UCSD-AML1 (cell line): ENCODE measurements at regions not wholly inside any gene's neighbourhood (a gene's known extent, or its start where the extent isn't known, plus 50 kb on each side); places are given as distances from the start of the nearest gene placed in this dataset.
"Not testable (repeated sequence)": the region's sequence is repeated elsewhere in the genome, so short reads cannot be mapped to it uniquely, and the experiment has no call there.

Experiments used
- DNase-seq: peaks from one replicate; lab custom pipeline; 2025; ENCODE audit not compliant: unreplicated experiment; lab: John Stamatoyannopoulos, UW

DNA sequence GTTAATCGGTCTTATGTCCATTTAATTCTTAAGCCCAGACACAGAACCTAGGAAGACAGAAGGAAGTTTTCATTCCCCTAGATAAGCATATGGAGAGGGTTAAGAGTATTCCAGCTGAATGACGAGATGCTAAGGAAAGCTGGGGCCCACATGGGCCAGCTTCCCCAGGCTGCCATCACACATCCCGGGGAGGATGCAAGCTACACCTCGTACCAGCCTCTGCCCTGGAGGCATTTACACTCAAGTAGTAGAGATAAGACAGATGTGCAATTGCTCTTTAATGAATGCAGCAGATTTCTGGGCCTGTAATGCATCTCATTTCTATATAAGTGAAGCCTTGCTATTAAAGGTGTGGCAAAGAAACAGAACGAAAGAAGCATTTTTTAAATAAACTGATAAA is 144.5 kb downstream of the MEX3B start:
- no peak for DNase-seq

DNA sequence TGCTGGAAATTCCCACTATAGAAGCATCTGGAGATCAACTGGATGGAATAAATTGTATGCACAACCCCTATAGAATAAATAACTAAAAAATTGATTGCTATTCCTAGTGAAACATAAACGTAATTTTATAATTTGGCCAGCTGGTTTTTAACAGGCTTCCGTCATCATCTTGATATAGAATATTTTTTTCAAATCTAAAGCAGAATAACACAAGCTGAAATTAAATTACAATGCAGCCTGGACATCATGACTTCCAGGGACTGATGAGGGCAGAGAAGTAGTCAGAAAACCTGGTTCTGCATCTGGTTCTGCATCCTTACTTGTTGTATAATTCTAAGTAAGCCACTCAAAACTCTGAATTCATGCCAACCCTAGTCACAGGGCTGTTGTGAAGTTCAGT is 146.1 kb downstream of the MEX3B start:
- no peak for DNase-seq

DNA sequence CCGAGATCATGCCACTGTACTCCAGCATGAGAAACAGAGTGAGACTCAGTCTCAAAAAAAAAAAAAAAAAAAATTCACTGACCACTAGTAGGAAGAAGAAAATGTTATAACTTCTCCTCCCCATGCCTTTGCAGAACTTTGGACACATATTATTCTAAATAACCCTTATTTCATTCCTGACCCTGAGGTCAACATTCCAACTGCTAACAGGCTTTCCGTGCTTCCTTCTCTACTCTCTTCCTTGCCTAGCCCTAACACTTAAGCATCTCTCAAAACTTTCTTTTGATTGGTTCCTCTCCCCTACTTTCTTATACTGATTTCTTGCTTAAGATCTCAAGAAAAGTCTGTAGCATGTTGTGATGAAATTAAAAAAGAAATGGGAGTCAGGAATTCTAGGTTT is 146.8 kb downstream of the MEX3B start:
- DNase-seq = no peak

DNA sequence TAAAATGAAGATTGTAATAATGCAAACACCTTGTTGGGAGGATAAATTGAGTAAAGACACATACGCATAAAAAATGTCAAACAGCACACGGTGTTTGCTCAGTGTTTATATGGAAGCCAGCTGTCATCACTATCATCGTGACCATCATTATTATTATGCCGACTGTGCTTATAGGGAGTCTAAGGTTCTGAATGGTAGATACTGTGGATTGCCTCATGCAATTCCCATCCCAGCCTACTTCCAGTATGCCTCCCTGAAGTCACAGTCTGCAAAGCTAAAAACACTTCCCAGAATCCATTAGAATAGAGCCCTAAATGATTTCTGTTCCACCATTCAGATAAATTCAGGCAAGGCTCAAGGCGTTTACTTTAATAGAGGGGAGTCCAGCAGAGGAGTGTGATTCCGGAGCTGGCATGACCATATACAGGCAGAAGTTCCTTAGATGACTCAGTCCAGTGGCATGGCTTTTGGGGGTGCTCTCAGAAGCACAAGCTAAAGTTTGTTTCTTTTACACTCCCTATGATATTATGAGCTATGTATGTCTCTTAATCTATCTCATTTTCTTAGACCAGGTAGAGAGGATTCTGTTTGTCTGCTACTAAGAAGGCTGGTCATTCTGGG is 148.7 kb downstream of the MEX3B start:
- no peak for DNase-seq

DNA sequence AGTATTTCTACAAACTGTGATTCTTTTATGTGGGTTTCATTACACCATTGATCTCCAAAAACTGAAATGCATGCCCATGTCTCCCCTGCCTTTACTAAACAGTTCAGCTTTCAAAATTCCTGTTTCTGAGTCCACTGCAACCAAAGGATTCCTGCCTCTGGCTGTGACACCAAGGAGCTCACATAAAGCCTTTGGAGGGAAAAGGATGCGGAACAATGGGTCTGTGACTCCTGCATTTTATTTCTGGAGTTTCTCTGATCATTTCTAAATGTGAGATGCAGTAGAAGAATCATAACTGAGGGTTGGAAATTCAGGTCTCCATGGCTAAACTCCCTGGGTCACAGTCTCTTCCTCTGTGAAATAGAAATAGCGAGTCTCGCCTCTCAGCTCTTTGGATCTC is 149.5 kb downstream of the MEX3B start:
- no peak for DNase-seq

DNA sequence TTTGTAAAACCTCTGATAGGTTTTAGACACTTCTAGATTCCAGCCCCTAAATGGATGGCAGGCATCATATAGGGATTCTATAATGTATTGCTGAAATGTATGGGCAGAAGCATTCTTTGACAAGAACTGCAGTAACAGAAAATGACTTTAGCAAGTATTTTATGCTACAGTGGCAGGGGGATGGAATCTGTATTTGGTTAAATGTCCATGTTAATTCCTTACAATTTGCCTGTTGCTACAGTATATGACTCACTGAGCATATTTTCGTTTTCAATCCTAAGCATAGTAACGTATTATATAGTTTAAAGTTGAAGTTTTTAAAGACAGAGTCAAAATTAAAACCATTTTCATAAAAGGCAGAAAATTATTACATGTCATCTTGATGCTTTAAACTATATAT is 150.1 kb downstream of the MEX3B start:
- no peak for DNase-seq

DNA sequence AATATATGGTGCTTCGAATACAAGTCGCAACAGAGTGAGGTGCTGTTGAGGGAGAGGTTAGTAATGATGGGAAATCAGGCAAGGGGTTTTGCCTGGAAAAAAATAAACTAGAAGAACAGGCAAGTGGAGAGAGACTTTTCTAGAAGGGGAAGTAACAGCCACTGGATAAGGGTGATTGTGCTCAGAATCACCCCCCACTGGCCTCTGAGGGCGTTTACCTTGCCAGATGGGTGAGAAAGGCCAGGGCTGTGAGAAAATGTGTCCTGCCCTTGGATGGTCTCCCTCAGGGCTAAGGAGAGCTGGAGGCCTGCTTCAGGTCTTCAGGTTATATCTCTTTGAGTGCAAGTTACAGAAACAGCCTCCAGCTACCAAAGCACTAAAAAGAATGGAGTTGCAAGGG is 151.8 kb downstream of the MEX3B start:
- DNase-seq = no peak

DNA sequence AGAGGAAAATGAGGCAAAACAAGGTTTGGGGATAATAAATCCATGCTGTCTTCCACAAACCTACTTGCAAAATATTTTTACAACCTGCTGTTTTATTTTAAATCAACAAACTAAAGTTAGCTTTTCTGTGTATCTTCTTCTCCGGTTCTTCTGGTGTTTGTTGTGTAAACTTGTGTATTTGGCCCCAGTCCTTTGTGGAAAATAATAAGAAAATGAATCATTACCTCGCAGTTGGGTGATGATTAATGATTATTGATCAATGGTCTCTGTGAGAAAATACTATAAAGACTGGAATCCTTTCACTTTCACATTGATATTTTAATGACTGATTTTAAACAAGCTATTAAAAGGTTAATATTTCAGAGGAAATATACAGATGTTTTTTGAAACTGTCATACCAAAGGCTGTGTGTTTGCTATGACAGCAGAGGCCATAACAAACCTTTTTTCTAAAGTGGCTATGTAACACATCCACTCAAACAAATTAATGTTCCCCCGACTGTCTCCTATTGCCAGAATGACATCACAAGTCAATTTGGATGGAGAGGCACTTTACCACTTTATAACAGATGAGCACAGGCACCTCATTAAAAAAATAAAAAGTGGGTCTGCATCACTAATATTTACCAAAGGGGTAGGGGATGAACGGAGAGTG is 152.5 kb downstream of the MEX3B start:
- no peak for DNase-seq

DNA sequence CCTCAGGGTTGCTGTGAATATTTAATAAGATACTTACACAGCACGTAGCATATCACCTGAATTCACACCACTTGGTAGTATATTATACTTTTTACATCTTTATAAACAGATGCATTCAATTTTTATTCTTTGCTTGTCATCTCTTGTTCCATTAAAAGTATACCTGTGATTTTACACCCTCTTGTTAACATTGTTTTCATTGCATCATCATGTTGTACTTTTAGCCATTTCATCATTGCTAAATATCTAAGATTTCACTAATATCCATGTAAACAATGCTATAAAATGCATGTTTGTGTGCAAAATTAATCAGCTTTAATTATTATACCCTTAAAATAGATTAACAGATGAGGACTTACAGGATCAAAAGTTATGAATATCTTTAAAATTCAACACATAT is 155.3 kb downstream of the MEX3B start:
- DNase-seq = no peak

DNA sequence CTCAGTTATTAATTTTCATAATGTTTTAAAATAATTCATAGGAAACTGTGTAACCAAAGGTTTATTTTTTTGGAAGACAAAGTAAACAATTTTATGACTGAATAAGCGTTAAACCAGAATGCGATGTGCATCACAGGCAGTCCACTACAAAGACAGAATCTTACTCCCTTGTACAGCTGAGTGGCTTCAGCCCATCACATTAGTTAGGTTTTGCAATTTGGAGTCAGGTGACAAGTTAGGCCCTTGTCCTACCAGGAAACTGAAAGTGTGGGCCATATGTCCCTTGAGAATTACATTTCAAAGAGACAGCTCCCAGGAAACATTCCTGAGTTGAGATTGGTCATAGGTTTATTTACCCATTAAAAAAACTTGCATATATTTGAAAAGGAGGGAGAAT is 156.3 kb downstream of the MEX3B start:
- no peak for DNase-seq

DNA sequence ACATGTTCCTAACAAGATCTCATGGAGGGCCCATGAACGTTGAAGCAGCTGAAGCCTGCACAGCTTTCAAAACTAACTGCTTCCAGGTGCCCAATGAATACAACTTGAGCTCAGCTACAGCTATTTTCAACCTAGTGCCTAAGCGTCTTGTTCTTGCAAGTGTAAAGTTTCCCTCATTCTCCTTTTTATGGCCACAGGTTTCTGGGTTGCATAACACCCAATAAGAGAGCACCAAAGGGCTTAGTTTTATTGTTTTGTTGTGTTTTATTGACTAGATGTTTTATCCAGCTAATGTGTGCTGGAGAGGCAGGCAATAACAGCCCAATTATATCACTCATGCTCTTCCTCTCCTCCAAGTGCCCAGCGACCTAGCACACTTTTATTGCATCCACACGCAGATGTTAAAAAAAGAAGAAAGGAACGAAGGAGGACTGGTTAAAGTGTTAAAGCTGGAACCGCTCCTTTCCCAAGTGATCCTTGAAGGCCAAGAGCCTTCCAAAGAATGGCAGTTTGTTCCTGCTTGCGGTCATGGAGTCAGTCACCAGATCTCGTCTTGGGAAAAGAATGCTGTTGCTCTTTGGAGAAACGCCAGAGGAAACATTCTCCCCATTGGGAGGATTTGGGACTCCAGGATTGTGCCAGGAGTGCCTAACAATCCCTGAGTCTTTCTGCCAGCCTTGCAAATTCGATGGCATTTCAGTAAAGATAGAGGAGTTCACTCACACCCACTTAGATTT is 156.9 kb downstream of the MEX3B start:
- DNase-seq = no peak

DNA sequence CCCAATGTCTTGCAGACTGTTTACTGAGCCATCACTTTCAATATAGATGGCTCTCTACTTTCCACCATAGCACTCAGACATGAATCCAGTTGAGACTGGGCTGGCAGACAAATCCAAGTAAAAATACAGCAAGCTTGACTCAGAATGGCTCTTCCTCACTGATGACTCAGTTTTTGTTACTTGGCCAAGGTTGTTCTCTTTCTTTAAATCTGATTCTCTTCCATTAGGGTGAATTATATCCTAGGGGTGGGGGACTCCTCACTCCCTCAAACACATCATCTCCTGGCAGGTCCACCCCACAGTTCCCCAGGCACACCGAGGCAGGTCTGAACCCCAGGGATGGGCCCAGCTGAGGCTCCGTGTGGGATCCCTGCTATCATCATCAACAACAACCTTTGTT is 157.9 kb downstream of the MEX3B start:
- no peak for DNase-seq

DNA sequence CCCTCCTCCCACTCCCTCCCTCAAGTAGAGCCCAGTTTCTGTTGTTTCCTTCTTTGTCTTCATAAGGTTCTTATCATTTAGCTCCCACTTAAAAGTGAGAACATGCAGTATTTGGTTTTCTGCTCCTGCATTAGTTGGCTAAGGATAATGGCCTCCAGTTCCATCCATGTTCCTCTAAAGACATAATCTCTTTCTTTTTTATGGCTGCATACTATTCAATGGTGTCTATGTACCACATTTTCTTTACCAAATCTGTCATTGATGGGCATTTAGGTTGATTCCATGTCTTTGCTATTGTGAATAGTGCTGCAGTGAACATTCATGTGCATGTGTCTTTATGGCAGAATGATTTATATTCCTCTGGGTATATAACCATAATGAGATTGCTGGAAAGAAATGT is 158.6 kb downstream of the MEX3B start:
- DNase-seq = not testable (repeated sequence)

DNA sequence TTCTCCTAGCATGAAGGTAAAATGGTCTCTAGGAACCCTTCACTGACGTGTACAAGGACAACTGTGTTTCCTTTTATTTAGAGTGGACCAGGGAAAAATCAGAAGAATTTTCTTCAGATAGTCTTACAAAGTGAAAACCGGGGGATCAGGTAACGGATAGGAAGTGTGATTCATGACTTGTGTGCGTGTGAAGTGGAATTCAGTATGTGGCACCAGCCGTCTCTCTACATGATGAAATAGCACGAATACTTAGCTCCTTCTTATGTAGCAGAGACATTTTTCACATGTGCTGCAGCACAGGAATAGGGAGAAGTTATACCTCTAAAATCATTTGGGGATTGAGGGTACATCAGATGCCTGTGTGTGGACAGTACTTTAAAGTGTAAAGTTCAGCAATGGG is 159.2 kb downstream of the MEX3B start:
- no peak for DNase-seq

DNA sequence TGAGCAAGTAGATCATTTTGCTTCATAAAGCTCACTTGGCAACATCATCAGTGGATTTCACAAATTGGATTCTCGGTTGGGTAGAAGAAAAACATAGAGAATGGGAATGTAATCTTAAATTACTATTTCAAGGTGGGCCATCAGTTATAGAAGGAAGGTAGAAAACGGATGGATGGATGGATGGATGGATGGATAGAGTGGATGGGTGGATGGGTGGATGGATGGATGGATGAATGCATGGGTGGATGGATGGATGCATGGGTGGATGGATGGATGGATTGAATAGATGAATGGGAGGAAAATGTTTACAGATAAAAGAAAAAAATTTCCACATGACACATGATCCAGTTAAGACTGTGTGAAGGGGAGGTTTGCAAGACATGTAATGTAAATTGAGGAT is 159.7 kb downstream of the MEX3B start:
- DNase-seq = no peak

DNA sequence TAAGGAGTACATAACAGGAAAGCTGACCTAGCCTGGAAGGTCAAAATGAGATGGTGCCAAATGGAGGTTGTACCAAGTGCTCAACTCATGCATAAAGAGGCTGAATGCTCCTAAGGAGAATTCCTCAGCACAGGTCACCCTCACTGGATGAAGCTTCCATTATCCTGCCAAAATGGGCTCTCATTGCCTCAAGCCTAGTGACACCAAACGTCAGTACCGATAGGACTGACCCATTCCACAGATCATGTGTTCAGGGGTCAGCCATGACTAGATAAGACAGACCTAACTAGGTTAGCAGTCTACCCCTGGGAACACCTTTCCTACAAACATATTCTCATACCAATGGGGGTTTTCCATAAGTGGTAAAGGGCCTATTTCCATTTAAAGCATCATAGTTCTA is 160.7 kb downstream of the MEX3B start:
- no peak for DNase-seq

DNA sequence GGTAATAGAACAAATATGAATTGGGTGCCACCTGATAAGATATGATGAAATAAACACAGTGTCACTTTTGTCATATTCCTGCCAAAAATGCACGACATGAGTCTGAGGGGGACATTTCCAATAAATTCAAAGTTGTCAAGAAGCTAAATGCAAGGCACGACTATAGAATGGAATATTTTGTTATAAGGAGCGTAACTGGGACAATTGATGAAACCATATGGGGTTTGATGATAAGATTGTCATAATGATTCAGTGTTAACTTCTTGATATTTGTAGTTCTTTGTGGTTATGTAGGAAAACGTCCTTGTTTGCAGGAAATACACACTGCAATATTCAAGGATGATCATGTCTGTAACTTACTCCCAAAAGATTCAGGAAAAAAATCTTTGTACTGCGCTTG is 163.3 kb downstream of the MEX3B start:
- DNase-seq = no peak

DNA sequence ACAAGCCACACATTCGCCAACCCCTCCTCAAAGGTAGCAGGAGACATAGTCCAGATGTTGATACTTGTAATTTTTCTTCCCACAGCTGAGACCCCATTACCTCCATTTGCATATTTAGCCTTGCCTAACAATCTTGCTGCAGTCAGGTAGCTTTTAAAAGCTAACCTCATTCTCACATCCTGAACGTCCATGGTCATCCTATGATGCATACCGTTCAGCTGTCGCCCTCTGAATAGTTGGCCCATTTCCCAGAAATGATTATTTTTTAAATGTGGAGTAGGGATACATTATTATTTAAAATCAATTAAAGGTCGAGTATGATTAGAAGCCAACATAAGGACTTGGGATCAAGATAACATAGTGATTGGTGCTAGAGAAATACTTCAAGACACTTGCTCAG is 165.0 kb downstream of the MEX3B start:
- DNase-seq = no peak

DNA sequence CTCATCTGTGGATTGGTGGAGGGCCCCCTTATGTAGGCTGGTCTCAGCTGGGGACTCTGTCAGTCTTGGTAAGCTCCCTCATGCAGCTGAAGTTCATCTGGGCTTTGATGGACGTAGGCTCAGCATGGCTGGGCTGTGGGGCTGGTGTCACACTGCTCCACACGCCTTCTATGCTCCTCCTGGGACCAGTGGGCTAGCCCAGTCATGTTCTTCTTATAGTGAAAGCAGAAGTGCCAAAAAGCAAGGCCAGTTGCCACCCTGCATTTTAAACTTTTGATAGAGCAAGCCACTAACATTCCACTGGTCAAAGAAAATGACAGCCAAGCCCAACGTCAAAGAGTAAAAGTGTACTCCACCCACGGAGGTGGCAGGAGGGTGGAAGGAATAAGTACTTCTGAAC is 165.5 kb downstream of the MEX3B start:
- peak; percentile 14 for DNase-seq

DNA sequence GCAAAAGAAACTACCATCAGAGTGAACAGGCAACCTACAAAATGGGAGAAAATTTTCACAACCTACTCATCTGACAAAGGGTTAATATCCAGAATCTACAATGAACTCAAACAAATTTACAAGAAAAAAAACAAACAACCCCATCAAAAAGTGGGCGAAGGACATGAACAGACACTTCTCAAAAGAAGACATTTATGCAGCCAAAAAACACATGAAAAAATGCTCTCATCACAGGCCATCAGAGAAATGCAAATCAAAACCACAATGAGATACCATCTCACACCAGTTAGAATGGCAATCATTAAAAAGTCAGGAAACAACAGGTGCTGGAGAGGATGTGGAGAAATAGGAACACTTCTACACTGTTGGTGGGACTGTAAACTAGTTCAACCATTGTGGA is 170.1 kb downstream of the MEX3B start:
- DNase-seq = not testable (repeated sequence)

DNA sequence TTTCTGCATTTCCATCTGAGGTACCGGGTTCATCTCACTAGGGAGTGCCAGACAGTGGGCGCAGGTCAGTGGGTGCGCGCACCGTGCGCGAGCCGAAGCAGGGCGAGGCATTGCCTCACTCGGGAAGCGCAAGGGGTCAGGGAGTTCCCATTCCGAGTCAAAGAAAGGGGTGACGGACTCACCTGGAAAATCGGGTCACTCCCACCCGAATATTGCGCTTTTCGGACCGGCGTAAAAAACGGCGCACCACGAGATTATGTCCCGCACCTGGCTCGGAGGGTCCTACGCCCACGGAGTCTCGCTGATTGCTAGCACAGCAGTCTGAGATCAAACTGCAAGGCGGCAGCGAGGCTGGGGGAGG is 175.1 kb downstream of the MEX3B start:
- DNase-seq = not testable (repeated sequence)

DNA sequence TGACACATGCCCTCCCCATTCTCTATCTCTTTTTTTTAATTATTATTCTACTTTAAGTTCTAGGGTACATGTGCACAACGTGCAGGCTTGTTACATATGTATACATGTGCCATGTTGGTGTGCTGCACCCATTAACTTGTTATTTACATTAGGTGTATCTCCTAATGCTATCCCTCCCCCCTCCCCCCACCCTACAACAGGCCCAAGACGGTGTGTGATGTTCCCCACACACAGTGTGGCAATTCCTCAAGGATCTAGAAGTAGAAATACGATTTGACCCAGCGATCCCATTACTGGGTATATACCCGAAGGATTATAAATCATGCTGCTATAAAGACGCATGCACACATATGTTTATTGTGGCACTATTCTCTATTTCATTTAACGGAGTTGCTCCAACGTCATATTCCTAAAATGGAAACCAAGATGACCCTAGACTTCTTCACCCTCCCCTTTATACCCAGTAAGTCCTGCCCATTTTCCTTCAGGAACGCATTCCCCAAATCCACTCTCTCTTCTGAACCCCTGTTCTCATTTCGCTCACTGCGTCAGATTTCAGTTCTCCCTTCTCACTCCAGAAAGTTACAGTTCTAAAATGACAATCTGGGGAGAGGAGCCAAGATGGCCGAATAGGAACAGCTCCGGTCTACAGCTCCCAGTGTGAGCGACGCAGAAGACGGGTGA is 175.6 kb downstream of the MEX3B start:
- DNase-seq = not testable (repeated sequence)
